ENCODE measurements at regions not wholly inside any gene's neighbourhood (a gene's known extent, or its start where the extent isn't known, plus 50 kb on each side); places are given as distances from the start of the nearest gene placed in this dataset.
"Not testable (repeated sequence)": the region's sequence is repeated elsewhere in the genome, so short reads cannot be mapped to it uniquely, and the experiment has no call there.

- not testable (repeated sequence) for H3K4me3 ChIP-seq (ENCODE audit: low read length); H3K27ac ChIP-seq (ENCODE audit: low read length); H3K36me3 ChIP-seq (ENCODE audit: control insufficient read depth, low read depth, low read length); H3K4me1 ChIP-seq (ENCODE audit: control insufficient read depth, low read depth, low read length); H3K9ac ChIP-seq (ENCODE audit: low read length); H3K27me3 ChIP-seq (ENCODE audit: control insufficient read depth, insufficient read depth, low read length)
- peaks cover 33% of the 10 kb centered on the region for H3K9me3 ChIP-seq (ENCODE audit: control insufficient read depth, low read depth, low read length)
Measured at GRCh38 chr14:105688664-105689221, 162.4 kb downstream of the TMEM121 start.

GRCh38 chr14:105689722-105690121 lies 163.3 kb downstream of the TMEM121 start:
- Histone ChIP-seq H3K4me1 (ENCODE audit: control insufficient read depth, low read depth, low read length) (no peaks in the 10 kb centered on the region), H3K27ac (ENCODE audit: low read length) (no peak overlapping the region), H3K9ac (ENCODE audit: low read length) (no peak overlapping the region), H3K36me3 (ENCODE audit: control insufficient read depth, low read depth, low read length) (no peaks in the 10 kb centered on the region), H3K4me3 (ENCODE audit: low read length) (peak overlapping the region; percentile 2), H3K27me3 (ENCODE audit: control insufficient read depth, insufficient read depth, low read length) (no peaks in the 10 kb centered on the region), H3K9me3 (ENCODE audit: control insufficient read depth, low read depth, low read length) (peaks cover 42% of the 10 kb centered on the region)

- peaks cover 45% of the 10 kb centered on the region for H3K9me3 ChIP-seq (ENCODE audit: control insufficient read depth, low read depth, low read length)
- H3K4me1 ChIP-seq (ENCODE audit: control insufficient read depth, low read depth, low read length), result no peaks in the 10 kb centered on the region
- H3K27me3 ChIP-seq (ENCODE audit: control insufficient read depth, insufficient read depth, low read length), result no peaks in the 10 kb centered on the region
- no peak overlapping the region for H3K27ac ChIP-seq (ENCODE audit: low read length)
- no peaks in the 10 kb centered on the region for H3K36me3 ChIP-seq (ENCODE audit: control insufficient read depth, low read depth, low read length)
- no peak overlapping the region for H3K9ac ChIP-seq (ENCODE audit: low read length)
- no peak overlapping the region for H3K4me3 ChIP-seq (ENCODE audit: low read length)
Measured at GRCh38 chr14:105690671-105691070, 164.3 kb downstream of the TMEM121 start.

- H3K9ac ChIP-seq (ENCODE audit: low read length); H3K27ac ChIP-seq (ENCODE audit: low read length); H3K36me3 ChIP-seq (ENCODE audit: control insufficient read depth, low read depth, low read length); H3K27me3 ChIP-seq (ENCODE audit: control insufficient read depth, insufficient read depth, low read length); H3K4me1 ChIP-seq (ENCODE audit: control insufficient read depth, low read depth, low read length); H3K4me3 ChIP-seq (ENCODE audit: low read length): not testable (repeated sequence)
- peaks cover 45% of the 10 kb centered on the region for H3K9me3 ChIP-seq (ENCODE audit: control insufficient read depth, low read depth, low read length)
Measured at GRCh38 chr14:105691321-105692109, 165.1 kb downstream of the TMEM121 start.

- H3K9me3 ChIP-seq (ENCODE audit: control insufficient read depth, low read depth, low read length), result peaks cover 43% of the 10 kb centered on the region
- not testable (repeated sequence) for H3K9ac ChIP-seq (ENCODE audit: low read length); H3K36me3 ChIP-seq (ENCODE audit: control insufficient read depth, low read depth, low read length); H3K4me1 ChIP-seq (ENCODE audit: control insufficient read depth, low read depth, low read length); H3K27ac ChIP-seq (ENCODE audit: low read length); H3K4me3 ChIP-seq (ENCODE audit: low read length); H3K27me3 ChIP-seq (ENCODE audit: control insufficient read depth, insufficient read depth, low read length)
Measured at GRCh38 chr14:105692110-105692685, 165.8 kb downstream of the TMEM121 start.

GRCh38 chr14:105694961-105695360 lies 168.6 kb downstream of the TMEM121 start:
- Histone ChIP-seq H3K4me3 (ENCODE audit: low read length) (no peak overlapping the region), H3K9ac (ENCODE audit: low read length) (no peak overlapping the region), H3K9me3 (ENCODE audit: control insufficient read depth, low read depth, low read length) (peaks cover 33% of the 10 kb centered on the region), H3K36me3 (ENCODE audit: control insufficient read depth, low read depth, low read length) (no peaks in the 10 kb centered on the region), H3K4me1 (ENCODE audit: control insufficient read depth, low read depth, low read length) (no peaks in the 10 kb centered on the region), H3K27ac (ENCODE audit: low read length) (no peak overlapping the region), H3K27me3 (ENCODE audit: control insufficient read depth, insufficient read depth, low read length) (no peaks in the 10 kb centered on the region)

GRCh38 chr14:105696388-105696787 lies 170.0 kb downstream of the TMEM121 start:
- not testable (repeated sequence) for H3K4me1 ChIP-seq (ENCODE audit: control insufficient read depth, low read depth, low read length); H3K9ac ChIP-seq (ENCODE audit: low read length); H3K27me3 ChIP-seq (ENCODE audit: control insufficient read depth, insufficient read depth, low read length); H3K36me3 ChIP-seq (ENCODE audit: control insufficient read depth, low read depth, low read length); H3K4me3 ChIP-seq (ENCODE audit: low read length); H3K27ac ChIP-seq (ENCODE audit: low read length)
- peaks cover 32% of the 10 kb centered on the region for H3K9me3 ChIP-seq (ENCODE audit: control insufficient read depth, low read depth, low read length)

- not testable (repeated sequence) for H3K4me3 ChIP-seq (ENCODE audit: low read length); H3K4me1 ChIP-seq (ENCODE audit: control insufficient read depth, low read depth, low read length); H3K27ac ChIP-seq (ENCODE audit: low read length); H3K27me3 ChIP-seq (ENCODE audit: control insufficient read depth, insufficient read depth, low read length); H3K9ac ChIP-seq (ENCODE audit: low read length); H3K36me3 ChIP-seq (ENCODE audit: control insufficient read depth, low read depth, low read length)
- peaks cover 32% of the 10 kb centered on the region for H3K9me3 ChIP-seq (ENCODE audit: control insufficient read depth, low read depth, low read length)
Measured at GRCh38 chr14:105697414-105697813, 171.0 kb downstream of the TMEM121 start.

- H3K27ac ChIP-seq (ENCODE audit: low read length), result not testable (repeated sequence)
Measured at GRCh38 chr14:105697955-105698354, 171.6 kb downstream of the TMEM121 start.

GRCh38 chr14:105698940-105699556 lies 172.7 kb downstream of the TMEM121 start:
- not testable (repeated sequence) for H3K4me3 ChIP-seq (ENCODE audit: low read length); H3K36me3 ChIP-seq (ENCODE audit: control insufficient read depth, low read depth, low read length); H3K4me1 ChIP-seq (ENCODE audit: control insufficient read depth, low read depth, low read length); H3K27me3 ChIP-seq (ENCODE audit: control insufficient read depth, insufficient read depth, low read length); H3K9ac ChIP-seq (ENCODE audit: low read length); H3K27ac ChIP-seq (ENCODE audit: low read length)
- H3K9me3 ChIP-seq (ENCODE audit: control insufficient read depth, low read depth, low read length), result peaks cover 30% of the 10 kb centered on the region

More at GRCh38 chr14:105697955-105698354, 171.6 kb downstream of the TMEM121 start:
- H3K4me3 ChIP-seq (ENCODE audit: low read length); H3K36me3 ChIP-seq (ENCODE audit: control insufficient read depth, low read depth, low read length); H3K4me1 ChIP-seq (ENCODE audit: control insufficient read depth, low read depth, low read length); H3K27me3 ChIP-seq (ENCODE audit: control insufficient read depth, insufficient read depth, low read length); H3K9ac ChIP-seq (ENCODE audit: low read length): not testable (repeated sequence)
- H3K9me3 ChIP-seq (ENCODE audit: control insufficient read depth, low read depth, low read length), result peaks cover 35% of the 10 kb centered on the region

- not testable (repeated sequence) for H3K27ac ChIP-seq (ENCODE audit: low read length); H3K4me1 ChIP-seq (ENCODE audit: control insufficient read depth, low read depth, low read length); H3K4me3 ChIP-seq (ENCODE audit: low read length); H3K9ac ChIP-seq (ENCODE audit: low read length); H3K36me3 ChIP-seq (ENCODE audit: control insufficient read depth, low read depth, low read length); H3K27me3 ChIP-seq (ENCODE audit: control insufficient read depth, insufficient read depth, low read length)
- peaks cover 24% of the 10 kb centered on the region for H3K9me3 ChIP-seq (ENCODE audit: control insufficient read depth, low read depth, low read length)
Measured at GRCh38 chr14:105699706-105700105, 173.3 kb downstream of the TMEM121 start.
